ENCODE measurements at regions not wholly inside any gene's neighbourhood (a gene's known extent, or its start where the extent isn't known, plus 50 kb on each side); places are given as distances from the start of the nearest gene placed in this dataset.

DNA sequence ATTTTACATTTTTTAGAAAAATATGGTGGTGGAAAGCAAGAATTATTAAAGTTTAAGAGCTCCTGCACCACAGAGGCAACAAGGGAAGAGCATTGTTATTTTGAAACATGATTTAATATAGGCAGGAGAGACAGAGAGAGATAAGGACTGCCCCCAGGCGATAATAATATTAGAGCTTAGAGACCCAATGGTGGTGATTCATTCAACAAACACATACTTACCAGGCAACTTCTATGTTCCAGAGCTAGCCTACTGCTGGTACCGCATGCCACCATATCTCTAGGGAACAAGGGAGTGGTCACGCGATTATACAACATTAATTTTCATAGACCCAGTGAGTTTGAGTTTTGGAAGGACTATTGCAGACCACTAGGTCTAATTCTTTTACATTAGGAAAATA, 327.8 kb upstream of the SOX11 start:
- DNase-seq (ENCODE audit: extremely low read depth, low read depth, low spot score) = no peak

DNA sequence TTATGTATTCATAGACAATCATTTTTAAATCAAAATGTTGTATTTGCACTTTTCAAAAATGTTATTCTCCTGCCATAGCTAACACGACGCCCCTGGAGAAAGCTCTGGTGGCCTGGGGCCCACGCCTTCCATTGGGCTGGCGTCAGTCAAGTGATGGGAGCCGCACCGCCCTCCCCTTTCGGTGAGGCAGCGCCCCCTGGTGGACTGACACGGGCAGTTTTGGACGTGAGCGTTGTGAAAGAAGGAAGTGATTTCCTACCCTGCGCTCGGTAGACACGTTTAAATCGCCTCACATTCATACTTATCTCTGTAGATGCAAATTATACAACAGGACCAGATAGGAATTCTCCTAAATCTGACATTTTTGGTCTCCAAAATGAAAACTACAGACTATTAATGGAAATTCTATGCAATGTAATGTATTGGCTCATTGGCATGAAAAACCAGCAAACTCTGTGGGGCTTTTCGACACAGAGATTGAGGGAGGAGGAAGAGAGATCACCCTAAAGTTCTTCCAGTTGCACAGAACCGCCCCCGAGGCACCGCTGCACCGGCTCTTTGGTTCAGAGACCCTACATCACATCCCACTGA, 326.2 kb upstream of the SOX11 start:
- DNase-seq (ENCODE audit: extremely low read depth, low read depth, low spot score) = peak; percentile 14

GRCh38 chr2:5367321-5367720, 324.9 kb upstream of the SOX11 start:
- no peak for DNase-seq (ENCODE audit: extremely low read depth, low read depth, low spot score)

- DNase-seq (ENCODE audit: extremely low read depth, low read depth, low spot score) = no peak
Measured at GRCh38 chr2:5368263-5368662, 323.9 kb upstream of the SOX11 start.

- DNase-seq (ENCODE audit: extremely low read depth, low read depth, low spot score) = no peak
Measured at GRCh38 chr2:5369510-5369909, 322.7 kb upstream of the SOX11 start.

GRCh38 chr2:5370158-5370557, 322.0 kb upstream of the SOX11 start:
- DNase-seq (ENCODE audit: extremely low read depth, low read depth, low spot score) = no peak

DNA sequence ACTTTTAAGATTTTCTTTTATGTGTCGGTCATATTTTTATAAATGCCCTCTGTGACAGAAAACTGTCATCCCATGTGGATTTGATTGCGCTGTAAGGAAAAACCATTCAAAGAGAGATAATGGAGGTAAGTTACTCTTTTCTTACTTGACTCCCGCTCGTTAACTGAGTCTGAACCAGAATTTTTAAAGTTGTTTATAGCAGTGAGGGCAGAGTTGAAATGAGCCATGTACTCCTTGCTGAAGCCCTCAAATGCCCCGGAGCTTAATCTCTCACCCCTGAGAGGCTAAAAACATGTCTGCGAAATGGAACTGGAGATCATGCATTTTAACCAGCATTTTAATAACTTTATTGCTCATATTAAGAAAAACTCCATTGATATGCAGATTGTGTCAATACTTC, 320.0 kb upstream of the SOX11 start:
- DNase-seq (ENCODE audit: extremely low read depth, low read depth, low spot score) = no peak

DNA sequence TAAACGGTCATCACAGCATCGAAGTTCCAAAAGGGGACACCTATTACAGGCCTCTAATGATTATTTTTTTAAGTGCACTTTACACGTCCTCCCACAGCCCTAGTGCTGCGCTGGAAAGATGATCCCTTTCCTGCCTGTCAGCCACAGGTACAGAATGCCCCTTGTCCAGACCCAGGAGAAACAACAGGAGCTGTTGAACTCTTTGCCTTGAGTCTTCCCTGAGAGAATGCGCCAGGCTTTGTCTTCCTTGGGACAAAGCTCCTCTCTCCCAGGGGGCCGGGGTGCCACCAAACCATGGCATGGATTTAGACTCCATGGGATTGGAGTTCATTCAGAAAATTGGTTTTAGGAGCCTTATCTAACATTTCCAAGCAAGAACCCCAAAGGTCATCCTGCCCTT, 319.0 kb upstream of the SOX11 start:
- no peak for DNase-seq (ENCODE audit: extremely low read depth, low read depth, low spot score)

DNA sequence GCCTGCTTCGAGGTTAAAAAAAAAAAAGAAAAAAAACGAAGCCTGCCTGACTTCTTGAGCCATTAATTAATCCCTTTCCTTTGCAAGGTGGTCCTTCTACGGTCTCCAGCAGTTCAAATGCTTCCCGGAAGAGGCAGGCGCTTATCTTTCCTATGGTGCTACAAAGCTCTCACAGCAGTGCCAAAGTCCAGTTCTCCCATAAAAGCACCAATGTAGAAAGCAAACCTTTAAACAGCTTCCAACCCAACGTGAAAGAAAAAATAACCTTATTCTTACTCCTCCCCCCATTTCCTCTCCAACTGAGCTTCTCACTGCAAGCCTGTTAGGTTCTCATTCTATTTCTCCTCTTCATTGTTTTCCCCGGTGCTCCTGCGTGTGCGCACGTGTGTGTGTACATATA, 317.4 kb upstream of the SOX11 start:
- DNase-seq (ENCODE audit: extremely low read depth, low read depth, low spot score) = no peak

- DNase-seq (ENCODE audit: extremely low read depth, low read depth, low spot score) = no peak
Measured at GRCh38 chr2:5377323-5377722, 314.9 kb upstream of the SOX11 start.

- DNase-seq (ENCODE audit: extremely low read depth, low read depth, low spot score) = no peak
Measured at GRCh38 chr2:5379811-5380210, 312.4 kb upstream of the SOX11 start.

- DNase-seq (ENCODE audit: extremely low read depth, low read depth, low spot score) = no peak
Measured at GRCh38 chr2:5385596-5385995, 306.6 kb upstream of the SOX11 start.

GRCh38 chr2:5387406-5387805, 304.8 kb upstream of the SOX11 start:
- DNase-seq (ENCODE audit: extremely low read depth, low read depth, low spot score) = no peak

DNA sequence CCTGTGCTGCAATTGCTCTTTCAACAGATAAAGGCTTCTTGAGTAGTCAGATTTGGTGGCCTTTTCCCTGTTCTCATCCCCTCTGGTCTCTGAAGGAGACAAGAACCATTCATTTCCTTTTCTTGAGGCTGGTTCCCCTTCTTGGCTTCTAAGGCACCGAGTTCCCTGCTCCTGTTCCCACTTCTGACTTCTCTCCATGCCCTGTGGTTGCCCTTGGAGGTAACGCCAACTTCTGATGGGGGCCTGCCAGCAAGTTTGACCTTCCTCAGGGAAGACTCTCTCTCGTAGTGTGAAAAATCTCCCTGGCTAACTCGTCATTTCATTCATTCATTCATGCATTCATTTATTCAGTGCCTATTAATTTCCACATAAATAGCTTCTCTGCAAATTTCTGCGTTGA, 302.4 kb upstream of the SOX11 start:
- no peak for DNase-seq (ENCODE audit: extremely low read depth, low read depth, low spot score)

DNA sequence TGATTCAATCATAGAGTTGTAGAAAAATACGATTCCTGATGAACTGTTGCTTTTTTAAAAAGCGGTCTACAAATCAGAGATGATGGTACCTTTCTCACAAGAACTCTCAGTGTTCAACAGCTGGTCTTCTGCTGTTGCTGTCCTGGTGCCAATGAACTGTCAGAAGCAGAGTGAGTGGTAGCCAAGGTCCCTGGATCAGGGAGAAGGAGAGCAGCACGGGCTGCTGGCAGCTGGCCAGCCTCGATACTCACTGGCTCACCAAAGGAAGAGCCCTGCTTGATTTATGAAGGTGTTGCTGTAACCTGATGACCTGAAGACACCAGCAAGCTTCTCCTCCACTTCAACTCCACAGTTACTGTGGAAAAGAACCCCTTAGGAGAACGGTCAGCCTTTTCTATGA, 300.8 kb upstream of the SOX11 start:
- DNase-seq (ENCODE audit: extremely low read depth, low read depth, low spot score) = no peak

GRCh38 chr2:5392658-5393057, 299.5 kb upstream of the SOX11 start:
- DNase-seq (ENCODE audit: extremely low read depth, low read depth, low spot score) = no peak

DNA sequence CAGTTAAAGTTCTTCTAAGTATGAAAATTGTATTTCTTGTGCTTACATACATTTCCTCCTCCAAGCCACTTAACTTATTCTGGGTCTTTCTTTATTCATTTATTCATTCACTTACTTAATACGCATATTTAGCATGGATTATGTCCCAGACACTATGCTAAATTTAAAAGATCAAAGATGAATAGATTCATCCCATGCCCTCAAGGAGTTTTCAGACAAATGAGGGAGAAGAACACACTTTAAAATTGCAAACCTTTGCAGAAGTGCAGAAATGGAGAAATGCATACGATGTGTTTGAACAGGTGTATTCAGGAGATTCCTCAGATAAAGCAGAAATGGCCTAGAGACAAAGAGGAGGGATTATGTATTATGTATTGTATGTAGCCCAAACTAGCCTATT, 298.7 kb upstream of the SOX11 start:
- DNase-seq (ENCODE audit: extremely low read depth, low read depth, low spot score) = no peak

- DNase-seq (ENCODE audit: extremely low read depth, low read depth, low spot score) = no peak
Measured at GRCh38 chr2:5394223-5394622, 298.0 kb upstream of the SOX11 start.

DNA sequence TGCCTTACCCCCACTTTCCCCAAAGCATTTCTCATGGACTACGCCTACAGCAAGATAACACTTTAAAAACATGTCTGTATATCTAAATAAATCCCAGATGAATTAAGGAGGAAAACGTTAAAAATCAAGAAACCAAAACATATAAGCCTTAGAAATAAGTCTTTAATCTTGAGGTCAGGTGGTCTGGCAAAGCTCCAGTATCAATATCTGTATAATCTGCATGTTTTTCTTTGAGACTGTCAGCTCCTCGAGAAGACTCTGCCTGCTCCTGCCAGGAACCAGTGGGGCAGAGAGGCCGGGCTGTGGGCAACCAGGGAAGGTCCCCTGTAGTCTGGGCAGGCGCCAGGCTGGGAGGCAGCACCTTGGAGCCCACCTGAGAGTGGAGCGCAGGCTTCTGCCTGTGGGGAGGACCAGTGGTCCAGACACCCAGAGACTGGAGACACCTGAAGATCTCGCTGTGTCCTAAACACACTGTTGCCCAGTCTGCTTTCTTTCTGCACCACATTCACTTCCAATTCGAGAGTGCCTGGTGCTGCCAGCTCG, 291.0 kb upstream of the SOX11 start:
- DNase-seq (ENCODE audit: extremely low read depth, low read depth, low spot score) = no peak

GRCh38 chr2:5403392-5403791, 288.8 kb upstream of the SOX11 start:
- DNase-seq (ENCODE audit: extremely low read depth, low read depth, low spot score) = no peak

- no peak for DNase-seq (ENCODE audit: extremely low read depth, low read depth, low spot score)
Measured at GRCh38 chr2:5409898-5410381, 282.2 kb upstream of the SOX11 start.

GRCh38 chr2:5410991-5411700, 281.0 kb upstream of the SOX11 start:
- DNase-seq (ENCODE audit: extremely low read depth, low read depth, low spot score) = no peak

Measured in glomerular endothelial cell (primary cell).